ENCODE measurements at regions not wholly inside any gene's neighbourhood (a gene's known extent, or its start where the extent isn't known, plus 50 kb on each side); places are given as distances from the start of the nearest gene placed in this dataset.
"Not testable (repeated sequence)": the region's sequence is repeated elsewhere in the genome, so short reads cannot be mapped to it uniquely, and the experiment has no call there.

DNA sequence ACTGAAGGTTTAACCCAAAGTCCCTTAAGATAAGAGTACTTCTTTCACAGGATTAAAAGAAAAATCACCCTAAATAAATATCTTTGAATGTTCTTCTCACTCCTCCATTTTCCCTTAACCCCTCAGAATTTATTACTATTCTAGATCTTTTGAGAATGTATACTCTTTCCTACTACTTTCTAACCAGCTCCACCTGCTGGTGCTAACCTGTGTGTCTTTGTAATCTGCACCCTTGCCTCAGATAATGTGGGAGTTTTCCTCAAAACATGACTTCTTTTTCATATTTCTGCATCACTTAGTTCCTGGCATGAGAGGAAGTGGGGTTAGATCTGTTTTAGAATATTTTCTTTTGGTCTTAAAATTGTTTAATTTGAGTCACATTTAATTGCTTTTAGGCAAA lies 394.2 kb downstream of the BMP2 start:
- DNase-seq (ENCODE audit: low read depth, low spot score), result no peak

DNA sequence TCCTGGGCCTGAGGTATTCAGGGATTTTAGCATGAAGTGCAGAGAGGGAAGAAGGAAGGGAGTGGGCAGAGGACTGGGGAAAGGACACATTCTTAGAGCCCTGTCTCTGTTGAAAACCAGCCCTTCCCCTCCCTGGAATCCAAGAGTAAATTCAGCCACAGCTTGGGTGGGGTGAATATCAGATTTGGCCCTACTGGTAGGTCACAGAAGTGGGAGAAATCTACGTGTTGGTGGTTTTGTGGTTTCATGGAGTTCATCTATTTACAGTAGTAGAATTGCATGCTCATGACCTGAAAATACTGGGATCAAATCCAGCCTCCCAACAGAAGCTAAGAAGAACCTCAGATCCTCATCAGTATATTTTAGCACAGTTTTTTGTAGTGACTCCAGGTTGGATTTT lies 404.4 kb downstream of the BMP2 start:
- DNase-seq (ENCODE audit: low read depth, low spot score), result no peak

DNA sequence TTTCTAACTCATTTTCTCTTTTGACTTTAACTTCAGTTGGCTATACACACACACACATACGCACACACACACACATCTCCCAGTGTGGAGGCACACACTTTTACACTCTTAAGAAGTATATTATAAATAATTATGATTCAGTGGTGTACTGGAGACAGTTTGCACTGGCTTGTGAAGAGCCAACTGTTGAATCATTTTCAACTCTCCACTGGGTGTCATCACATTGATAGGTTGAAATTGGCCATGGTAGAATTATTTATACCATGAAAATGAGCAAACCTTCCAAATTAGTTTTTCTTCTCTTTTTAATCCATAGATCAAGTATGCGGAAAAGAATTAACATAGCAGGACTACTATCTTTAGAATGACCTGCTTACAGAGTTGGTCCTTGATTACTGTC lies 407.1 kb downstream of the BMP2 start:
- no peak for DNase-seq (ENCODE audit: low read depth, low spot score)

DNA sequence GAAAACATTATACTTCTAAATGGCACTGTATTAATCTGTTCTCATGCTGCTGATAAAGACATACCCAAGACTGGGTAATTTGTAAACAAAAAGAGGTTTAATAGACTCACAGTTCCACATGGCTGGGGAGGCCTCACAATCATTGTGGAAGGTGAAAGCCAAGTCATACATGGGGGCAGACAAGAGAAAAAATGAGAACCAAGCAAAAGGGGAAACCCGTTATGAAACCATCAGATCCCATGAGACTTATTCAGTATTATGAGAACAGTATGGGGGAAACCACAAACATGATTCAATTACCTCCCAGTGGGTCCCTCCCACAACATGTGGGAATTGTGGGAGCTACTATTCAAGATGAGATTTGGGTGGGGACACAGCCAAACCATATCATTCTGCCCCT lies 408.3 kb downstream of the BMP2 start:
- DNase-seq (ENCODE audit: low read depth, low spot score), result not testable (repeated sequence)

DNA sequence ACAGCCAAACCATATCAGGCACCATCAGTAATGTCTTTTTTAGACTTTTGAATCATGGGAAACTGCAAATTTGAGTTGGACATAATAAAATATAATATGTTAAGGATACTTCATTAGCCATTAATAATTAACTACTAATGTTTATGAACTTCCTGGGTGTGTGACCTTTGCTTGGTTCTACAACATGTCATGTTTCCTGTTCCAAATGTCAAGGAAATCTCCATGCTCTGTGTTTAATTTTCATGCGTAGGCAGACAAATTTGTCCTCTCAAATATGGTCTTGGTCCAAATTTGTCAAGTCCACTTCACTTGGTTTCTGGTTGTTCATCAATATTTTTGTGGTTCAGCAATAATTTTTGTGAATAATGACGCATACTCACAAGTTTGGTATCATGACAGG lies 410.5 kb downstream of the BMP2 start:
- DNase-seq (ENCODE audit: low read depth, low spot score), result no peak

DNA sequence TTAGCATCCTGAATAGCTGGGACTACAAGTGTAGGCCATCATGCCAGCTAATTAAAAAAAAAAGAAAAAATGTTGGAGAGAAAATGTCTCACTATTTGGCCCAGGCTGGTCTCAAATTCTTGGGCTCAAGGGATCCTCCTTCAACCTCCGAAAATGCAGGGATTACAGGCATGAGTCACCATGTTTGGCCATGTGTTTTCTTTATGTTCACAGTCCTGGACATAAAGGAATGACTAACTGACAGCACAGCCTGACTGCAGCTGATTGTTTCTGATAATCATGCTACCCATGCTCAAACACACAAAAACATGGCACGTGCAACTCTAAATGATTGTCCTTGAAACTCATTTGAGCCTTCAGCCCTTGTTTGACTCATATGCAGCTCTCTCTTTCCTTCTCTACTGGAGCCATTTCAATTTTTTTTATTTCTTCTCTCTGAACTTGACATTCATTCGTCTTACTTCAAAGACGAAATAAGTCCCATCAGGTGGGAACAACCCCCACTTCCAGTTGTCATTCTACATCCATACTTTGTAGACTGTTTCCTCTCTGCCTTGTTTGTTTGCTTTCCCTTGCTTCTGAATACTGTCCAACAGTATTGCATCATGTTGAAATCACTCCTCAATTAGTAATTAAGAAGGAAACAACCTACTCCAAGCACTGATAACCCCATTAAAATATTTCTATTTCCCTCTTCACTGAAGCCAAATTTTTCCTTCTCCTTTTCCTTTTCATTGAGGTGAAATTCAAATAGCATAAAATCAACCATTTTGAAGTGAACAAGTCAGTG lies 413.0 kb downstream of the BMP2 start:
- no peak for DNase-seq (ENCODE audit: low read depth, low spot score)

DNA sequence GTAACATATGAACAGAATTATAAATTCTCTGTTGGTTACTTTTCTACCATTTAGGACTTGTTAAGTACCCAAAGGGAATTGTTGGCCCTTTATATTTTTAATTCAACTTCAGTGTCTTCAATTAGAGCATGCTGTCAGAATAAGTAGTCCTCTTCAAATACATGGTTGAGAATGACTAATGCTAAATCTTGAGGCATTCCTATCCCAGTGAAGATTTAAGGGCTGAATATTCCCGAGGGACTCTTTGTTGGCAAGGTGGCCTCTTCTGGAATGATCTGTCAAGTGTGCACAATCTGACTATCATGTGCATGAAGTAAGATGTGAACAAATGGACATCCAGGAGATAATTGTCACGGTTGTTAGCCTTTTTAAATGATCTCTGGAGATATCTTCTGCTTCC lies 421.7 kb downstream of the BMP2 start:
- DNase-seq (ENCODE audit: low read depth, low spot score), result no peak

DNA sequence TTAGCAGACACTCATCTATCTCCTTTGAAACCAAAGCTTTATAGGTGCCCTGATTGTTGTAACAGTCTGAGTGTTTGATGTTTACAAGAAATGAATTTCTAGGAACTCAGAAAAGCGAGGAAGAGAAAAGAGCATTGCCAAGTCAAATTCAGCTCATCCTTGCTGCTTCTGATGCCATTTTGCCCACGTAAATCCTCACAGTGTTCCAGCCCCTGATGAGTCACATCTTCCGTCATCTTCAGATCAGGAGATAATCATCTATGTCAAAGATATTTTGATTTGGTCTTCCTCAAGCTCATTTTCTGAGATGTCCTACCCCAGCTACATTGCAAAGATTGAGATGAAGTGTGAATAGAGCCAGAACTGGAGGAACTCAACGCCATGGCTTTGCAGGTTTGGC lies 426.2 kb downstream of the BMP2 start:
- no peak for DNase-seq (ENCODE audit: low read depth, low spot score)

DNA sequence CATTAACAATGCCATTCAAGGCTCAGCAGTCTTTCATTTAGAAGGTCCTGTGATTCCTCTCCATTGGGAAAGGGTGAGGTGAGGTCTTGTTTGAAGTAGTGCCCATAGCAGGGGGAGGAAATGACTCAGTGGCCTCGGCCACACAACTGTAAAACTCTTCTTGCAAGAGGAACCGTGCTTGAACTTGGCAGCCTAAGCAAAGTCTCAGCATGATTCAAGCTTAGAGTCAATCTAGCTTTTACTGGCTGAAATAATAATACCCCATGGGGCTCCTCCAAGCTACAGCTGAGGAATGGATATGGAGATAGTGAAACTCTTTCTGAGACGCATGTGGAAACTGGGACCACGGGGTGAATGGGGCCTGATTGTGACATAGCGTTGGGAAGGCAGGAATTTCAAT lies 428.2 kb downstream of the BMP2 start:
- DNase-seq (ENCODE audit: low read depth, low spot score), result peak; percentile 99

DNA sequence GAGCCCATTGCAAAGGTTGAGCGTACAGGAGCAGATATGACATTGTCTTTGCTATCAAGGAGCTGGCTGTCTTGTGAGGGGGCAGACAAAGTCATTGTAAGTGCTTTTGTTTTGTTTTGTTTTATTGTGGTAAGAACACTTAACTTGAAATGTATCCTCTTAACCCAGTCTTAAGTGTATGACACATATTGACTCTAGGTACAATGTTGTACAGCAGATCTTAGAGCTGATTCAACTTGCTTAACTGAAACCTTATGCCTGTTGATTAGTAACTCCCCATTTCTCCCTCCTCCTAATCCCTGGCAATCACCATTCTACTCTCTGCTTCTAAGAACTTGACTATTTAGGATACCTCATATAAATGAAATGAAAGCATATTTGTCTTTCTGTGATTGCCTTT lies 429.0 kb downstream of the BMP2 start:
- DNase-seq (ENCODE audit: low read depth, low spot score), result no peak

DNA sequence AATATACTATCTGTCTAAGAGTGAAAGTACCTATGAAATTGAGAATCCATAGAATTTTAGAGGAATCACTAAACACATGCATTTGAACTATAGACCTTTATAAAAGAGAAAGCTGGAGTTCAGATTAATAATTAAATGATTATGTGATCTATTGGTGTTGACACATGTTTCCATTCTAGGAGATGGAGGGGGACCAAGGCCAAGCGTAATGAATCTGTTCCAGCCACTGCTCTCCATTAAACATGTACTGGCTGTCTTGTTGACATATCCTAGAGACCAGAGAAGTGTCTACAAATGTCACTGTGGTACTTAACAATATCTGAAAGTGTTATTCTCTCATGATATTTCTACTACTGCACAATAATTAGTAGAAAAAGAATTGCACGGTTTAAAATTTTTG lies 432.4 kb downstream of the BMP2 start:
- DNase-seq (ENCODE audit: low read depth, low spot score), result no peak

DNA sequence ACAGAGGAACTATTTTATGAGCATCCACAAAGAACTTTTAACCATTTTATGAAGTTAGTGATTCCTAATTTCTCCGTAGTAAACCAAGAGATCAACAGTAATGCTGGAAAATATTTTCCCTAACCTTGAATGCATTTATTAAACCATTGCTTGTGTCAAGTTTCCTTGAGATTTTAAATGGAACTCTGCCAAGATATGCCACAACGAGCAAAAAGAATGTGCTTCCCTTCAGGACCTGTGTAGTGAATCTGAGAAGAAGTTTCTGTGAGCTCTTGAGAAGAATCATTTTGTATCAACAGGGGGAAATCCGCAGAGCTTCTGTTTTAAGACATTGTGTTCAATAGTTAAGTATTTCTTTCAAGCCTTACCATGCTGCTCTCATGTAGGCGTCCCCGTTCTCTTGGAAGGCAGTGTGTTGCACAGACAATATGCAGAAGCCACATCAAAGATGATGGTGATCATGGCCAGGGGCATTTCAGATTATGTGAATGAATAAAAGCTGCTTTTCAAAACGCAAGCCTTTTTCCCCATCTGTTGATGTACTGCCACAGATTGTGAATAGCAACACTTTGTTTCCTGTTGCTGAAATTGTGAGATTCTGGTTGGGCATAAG lies 439.8 kb downstream of the BMP2 start:
- no peak for DNase-seq (ENCODE audit: low read depth, low spot score)

DNA sequence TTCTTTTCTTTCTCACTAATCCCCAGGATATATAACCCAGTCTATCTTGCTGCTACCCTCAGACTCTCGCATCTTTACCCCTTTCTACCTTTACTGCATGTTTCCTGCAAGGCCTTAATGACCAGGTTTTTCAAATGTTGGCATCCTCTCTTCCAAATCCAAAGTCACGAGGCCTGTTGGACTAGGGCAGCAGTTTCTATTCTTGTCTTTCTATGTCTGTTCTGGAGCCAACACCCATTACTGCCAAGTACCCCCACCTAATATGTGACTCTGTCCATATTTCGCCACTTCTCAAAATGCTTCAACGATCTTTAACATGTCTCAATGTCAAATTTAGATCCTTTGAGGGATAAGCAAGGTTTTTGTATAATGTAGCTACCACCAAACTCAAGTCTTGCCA lies 443.4 kb downstream of the BMP2 start:
- no peak for DNase-seq (ENCODE audit: low read depth, low spot score)

DNA sequence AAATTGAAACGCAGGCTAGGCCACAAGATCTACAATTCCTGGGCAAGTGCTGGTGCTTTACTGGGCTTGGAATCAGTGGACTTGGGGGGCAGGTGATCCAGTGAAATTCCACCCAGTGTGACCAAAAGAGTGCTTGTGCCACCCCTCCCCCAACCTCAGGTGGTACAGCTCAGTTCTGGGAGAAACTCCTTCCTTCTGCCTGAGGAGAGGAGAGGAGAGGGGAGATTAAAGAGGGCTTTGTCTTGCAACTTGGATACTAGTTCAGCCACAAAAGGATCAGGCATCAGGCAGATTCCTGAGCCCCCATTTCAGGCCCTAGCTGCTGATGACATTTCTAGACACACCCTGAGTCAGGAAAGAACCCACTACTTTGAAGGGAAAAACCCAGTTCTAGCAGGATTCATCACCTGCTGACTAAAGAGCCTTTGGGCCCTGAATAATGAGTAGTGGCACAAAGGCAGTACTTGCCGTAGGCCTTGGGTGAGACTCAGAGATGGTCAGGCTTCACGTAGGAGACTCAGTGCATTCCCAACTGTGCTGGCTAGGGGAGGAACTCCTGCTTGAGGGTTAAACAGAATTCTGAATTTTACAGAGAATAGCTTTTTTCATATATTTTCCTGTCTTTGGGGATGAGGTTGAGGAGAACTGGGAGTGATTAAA lies 446.7 kb downstream of the BMP2 start:
- no peak for DNase-seq (ENCODE audit: low read depth, low spot score)

DNA sequence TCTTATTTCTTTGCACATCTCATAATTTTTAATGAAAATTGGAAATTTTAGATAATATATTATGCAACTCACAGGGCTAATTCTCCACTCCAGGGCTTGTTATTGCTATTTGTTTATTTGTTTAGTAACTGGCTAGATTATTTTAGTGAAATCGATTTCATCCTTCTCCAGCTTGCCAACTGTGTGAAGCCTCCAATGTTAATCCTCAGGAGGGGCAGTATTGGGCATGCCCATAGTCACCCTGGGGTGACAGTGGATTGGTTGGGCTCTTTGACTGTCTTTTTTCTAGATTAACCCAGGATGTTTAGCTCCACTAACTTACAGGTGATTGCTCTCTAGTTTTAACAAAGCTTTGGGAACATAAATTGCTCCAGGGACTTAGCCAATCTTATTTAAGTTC lies 450.1 kb downstream of the BMP2 start:
- DNase-seq (ENCODE audit: low read depth, low spot score), result no peak

DNA sequence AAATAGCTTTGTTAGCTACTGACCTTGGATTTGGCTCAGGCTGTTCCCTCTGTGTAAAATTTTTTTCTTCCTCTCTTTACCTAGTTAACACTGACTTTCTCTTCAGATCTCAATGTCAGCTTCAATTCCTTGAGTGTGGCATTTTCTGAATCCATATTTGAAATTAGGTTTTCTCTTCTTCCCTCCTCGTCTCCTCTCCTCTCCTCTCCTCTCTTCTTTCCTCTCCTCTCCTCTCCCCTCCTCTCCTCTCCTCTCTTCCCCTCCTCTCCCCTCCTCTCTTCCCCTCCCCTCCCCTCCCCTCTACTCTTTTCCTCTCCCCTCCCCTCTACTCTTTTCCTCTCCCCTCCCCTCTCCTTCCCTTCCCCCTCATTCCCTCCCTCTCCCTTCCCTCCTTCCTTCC lies 453.3 kb downstream of the BMP2 start:
- no peak for DNase-seq (ENCODE audit: low read depth, low spot score)

DNA sequence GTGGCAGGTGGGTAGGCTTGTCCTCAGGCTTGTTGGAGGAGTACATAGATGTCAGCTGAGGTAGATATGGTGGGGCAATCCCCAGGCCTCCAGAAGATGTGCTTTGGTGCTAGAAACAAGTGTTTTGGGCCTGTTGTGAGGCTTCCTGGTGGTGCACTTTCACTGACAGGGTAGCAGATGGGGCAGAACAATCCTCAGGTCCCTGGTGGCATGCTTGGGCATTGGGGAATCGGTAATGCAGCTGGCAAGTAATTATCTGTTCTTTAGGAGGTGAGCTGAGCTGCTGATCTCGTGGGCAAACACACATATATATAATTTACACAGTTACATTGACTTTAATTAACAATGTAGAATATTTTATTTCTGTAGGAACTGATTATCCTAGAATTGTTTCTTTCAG lies 458.7 kb downstream of the BMP2 start:
- no peak for DNase-seq (ENCODE audit: low read depth, low spot score)

DNA sequence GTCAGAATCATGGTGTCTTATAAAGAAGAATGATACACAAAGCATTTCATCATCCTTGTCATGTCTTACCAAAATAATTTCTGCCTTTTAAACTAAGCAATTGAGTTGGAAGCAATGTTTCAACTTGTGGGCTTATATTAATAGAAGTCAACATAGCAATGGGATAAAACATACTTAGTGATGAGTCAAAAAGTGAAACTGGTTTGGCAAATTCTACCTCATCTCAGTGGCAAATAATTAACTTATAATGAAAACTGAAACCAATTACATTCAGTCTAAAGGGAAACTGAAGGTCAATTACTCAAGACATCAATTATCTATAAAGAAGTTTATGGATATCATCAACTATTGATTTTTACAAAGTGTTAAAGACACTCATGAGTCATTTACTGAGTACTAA lies 463.8 kb downstream of the BMP2 start:
- DNase-seq (ENCODE audit: low read depth, low spot score), result no peak

DNA sequence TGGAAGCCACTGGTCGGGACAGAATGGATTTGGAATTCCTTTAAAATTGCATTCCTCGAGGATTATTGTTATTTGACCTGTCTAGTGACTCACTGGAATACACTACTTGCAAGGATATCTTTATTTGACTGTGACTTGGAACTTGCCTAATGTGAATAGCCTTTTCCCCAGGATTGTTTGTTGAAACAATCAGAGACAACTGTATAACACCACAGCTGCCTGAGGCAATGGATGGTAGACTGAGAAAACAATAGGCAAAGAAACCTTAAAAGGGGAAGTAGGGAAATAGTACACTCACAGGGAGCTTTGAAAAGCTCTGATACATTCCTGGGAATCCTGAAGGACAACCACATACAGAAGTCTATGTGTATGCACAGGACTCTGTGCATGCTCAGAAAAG lies 465.3 kb downstream of the BMP2 start:
- DNase-seq (ENCODE audit: low read depth, low spot score), result no peak

DNA sequence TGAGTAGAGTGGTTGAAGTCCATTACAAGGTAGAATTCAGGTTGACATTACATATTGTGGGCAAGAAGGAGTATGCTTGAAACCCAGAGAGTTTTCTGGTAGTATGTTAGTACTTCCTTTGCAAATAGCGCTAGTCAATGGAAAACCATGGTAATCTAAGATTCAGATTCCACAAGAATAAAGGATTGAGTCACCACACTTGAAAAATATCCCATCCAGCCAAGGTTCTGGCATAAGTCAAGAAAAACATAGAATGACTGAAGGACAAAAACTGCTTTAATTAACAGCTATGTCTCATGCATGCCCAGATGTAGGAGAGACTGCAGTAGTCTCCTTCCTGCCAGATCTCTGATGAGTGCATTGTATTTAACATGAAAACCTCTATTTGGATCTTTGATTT lies 469.8 kb downstream of the BMP2 start:
- no peak for DNase-seq (ENCODE audit: low read depth, low spot score)

DNA sequence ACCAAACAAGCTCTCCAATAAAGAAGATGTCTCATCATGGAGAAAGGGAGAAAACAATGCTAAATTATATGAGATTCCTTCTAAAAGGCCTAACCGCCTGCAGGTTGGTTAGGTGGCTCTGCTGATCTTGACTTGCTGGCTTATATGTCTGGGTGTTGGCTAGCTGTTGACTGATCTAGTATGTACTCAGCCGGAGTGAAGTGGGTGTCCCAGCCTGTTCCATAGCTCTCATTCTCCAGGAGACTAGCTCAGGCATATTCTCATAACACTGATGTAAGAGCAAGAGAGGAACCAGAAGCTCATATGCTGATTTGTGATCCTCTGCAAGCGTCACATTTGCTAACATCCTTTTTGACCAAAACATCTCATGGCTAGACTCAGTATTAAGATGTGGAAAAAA lies 473.0 kb downstream of the BMP2 start:
- DNase-seq (ENCODE audit: low read depth, low spot score), result no peak

DNA sequence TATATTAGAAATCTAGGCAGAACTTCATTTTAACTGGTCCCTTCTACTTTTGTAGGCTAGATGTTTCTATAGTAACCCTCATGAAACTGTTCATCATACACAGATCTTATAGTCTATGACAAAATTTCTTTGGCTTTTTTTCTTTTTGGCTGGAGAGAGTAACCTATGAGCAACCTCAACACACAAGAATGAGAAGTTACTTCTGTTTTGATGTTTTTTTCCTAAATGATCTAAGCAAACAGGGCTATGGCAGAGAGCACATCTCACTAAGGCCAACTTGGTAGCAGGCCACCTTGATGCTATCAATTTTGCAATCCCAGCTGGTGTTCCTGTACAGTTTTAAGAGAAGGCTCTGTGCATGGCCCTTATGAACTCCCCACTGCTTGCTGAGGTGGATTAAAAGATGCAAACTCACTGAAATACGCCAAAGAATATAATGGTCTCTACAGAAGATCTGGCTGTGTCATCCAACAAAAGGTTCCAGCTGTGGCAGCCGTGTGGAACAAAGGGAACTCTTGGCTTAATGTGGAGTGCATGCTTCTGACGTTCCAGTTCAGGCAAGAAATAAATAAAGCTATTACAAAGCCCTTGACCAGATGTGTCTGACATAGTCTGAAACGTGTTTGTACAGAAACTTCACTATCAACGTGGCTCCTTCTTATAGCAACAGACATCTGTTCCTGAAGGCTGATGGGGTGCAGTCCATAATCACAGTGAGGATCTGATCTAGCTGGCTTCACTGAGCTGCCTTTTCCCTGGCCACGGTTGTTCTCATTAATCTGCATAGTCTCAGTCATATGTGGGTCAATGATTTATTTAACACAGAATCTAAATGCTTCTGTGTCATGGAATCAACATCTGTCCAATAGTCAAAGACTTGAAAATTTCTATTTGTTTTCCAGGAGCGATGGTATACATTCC lies 481.1 kb downstream of the BMP2 start:
- no peak for DNase-seq (ENCODE audit: low read depth, low spot score)

Data from smooth muscle cell of the brain vasculature (primary cell).